CD14-positive monocyte (primary cell): ENCODE measurements at regions not wholly inside any gene's neighbourhood (a gene's known extent, or its start where the extent isn't known, plus 50 kb on each side); places are given as distances from the start of the nearest gene placed in this dataset.

Source experiments
- DNase-seq, 3 donors: peaks; one replicate each; pipeline ENCODE4 v3.0.0-alpha.2; 2011 to 2022
- H2AFZ ChIP-seq: 2 replicates; pipeline ENCODE4 v1.6.0; 2012; ENCODE audit warnings: mild to moderate bottlenecking, low read depth, low read length, inconsistent platforms; ENCODE audit not compliant: insufficient read depth, poor library complexity, severe bottlenecking
- H3K27ac ChIP-seq, 2 donors: 1 replicate in 1 of 2; 2 replicates in 1 of 2; pipeline ENCODE4 v1.5.1; 2012 to 2013; ENCODE audit warnings: low read length in 2 of 2, control low read depth in 1 of 2, inconsistent platforms in 1 of 2, low read depth in 1 of 2, mild to moderate bottlenecking in 1 of 2
- H3K27me3 ChIP-seq, 2 donors: one replicate each; pipeline versions ENCODE4 v1.6.0 to v1.6.1; 2011 to 2013; ENCODE audit warnings: low read length in 2 of 2; ENCODE audit not compliant: control insufficient read depth in 2 of 2, insufficient read depth in 2 of 2
- H3K36me3 ChIP-seq, 2 donors: replicated peaks in 1 of 2; 1 replicate in 1 of 2; 2 replicates in 1 of 2; pipeline versions ENCODE4 v1.5.1 to v1.6.1; 2012 to 2013; ENCODE audit warnings: low read length in 2 of 2, control low read depth in 1 of 2, inconsistent platforms in 1 of 2, mild to moderate bottlenecking in 1 of 2; ENCODE audit not compliant: insufficient read depth in 2 of 2, control insufficient read depth in 1 of 2
- H3K4me1 ChIP-seq, 2 donors: 1 replicate in 1 of 2; 2 replicates in 1 of 2; pipeline versions ENCODE4 v1.5.1 to v1.6.1; 2012 to 2013; ENCODE audit warnings: low read length in 2 of 2, control low read depth in 1 of 2, inconsistent platforms in 1 of 2, mild to moderate bottlenecking in 1 of 2, moderate library complexity in 1 of 2; ENCODE audit not compliant: insufficient read depth in 2 of 2, control insufficient read depth in 1 of 2
- H3K4me2 ChIP-seq: replicated peaks from 2 replicates; pipeline ENCODE3; 2012; ENCODE audit warnings: low read length, moderate library complexity, mild to moderate bottlenecking; ENCODE audit not compliant: poor library complexity, severe bottlenecking; ENCODE audit errors: extremely low read depth
- H3K4me3 ChIP-seq, 3 experiments: fragments of 200-600 bp in 1 of 3; sonication (generic) in 1 of 3; replicated peaks in 1 of 3; 1 replicate in 2 of 3; 2 replicates in 1 of 3; pipeline ENCODE4 v1.5.1; 2011 to 2013; ENCODE audit warnings: low read length in 3 of 3, mild to moderate bottlenecking in 3 of 3, control low read depth in 2 of 3, low read depth in 2 of 3, inconsistent platforms in 1 of 3, moderate library complexity in 1 of 3
- H3K79me2 ChIP-seq: 2 replicates; pipeline ENCODE4 v1.6.0; 2012; ENCODE audit warnings: mild to moderate bottlenecking, control low read depth, inconsistent platforms, low read length, moderate library complexity; ENCODE audit not compliant: insufficient read depth
- H3K9ac ChIP-seq: 2 replicates; pipeline ENCODE4 v1.6.0; 2017; ENCODE audit warnings: low read length, mild to moderate bottlenecking; ENCODE audit not compliant: insufficient read depth, poor library complexity, severe bottlenecking
- H3K9me3 ChIP-seq, 2 donors: replicated peaks in 1 of 2; 1 replicate in 1 of 2; 2 replicates in 1 of 2; pipeline versions ENCODE4 v1.5.1 to v1.6.1; 2012 to 2013; ENCODE audit warnings: low read length in 2 of 2, control low read depth in 1 of 2; ENCODE audit not compliant: control insufficient read depth in 1 of 2, insufficient read depth in 1 of 2
- H4K20me1 ChIP-seq: 2 replicates; pipeline ENCODE4 v1.6.0; 2012; ENCODE audit warnings: mild to moderate bottlenecking, low read length, control low read depth, moderate library complexity; ENCODE audit not compliant: insufficient read depth
- H3K27ac Mint-ChIP-seq, 7 donors: one replicate each; pipeline ENCODE4 v1.8.0; 2020; ENCODE audit warnings: mild to moderate bottlenecking in 7 of 7, mixed read lengths in 7 of 7, moderate library complexity in 6 of 7, inconsistent platforms in 2 of 7
- H3K27me3 Mint-ChIP-seq, 3 donors: one replicate each; pipeline ENCODE4 v1.8.0; 2021 to 2022; ENCODE audit warnings: low read depth in 3 of 3, mild to moderate bottlenecking in 3 of 3, mixed read lengths in 3 of 3, moderate library complexity in 3 of 3, inconsistent platforms in 1 of 3
- H3K36me3 Mint-ChIP-seq, 2 donors: one replicate each; pipeline ENCODE4 v1.8.0; 2020; ENCODE audit warnings: mixed read lengths in 2 of 2, inconsistent platforms in 1 of 2, mild to moderate bottlenecking in 1 of 2
- H3K4me1 Mint-ChIP-seq: one replicate; pipeline ENCODE4 v1.8.0; 2020; ENCODE audit warnings: mild to moderate bottlenecking, mixed read lengths
- H3K4me3 Mint-ChIP-seq, 2 donors: one replicate each; pipeline ENCODE4 v1.8.0; 2020; ENCODE audit warnings: mild to moderate bottlenecking in 2 of 2, mixed read lengths in 2 of 2, moderate library complexity in 1 of 2
- H3K9me3 Mint-ChIP-seq, 7 donors: one replicate each; pipeline ENCODE4 v1.8.0; 2020 to 2022; ENCODE audit warnings: mixed read lengths in 7 of 7, mild to moderate bottlenecking in 6 of 7, moderate library complexity in 6 of 7, inconsistent platforms in 2 of 7
- CTCF ChIP-seq: fragments of 200-600 bp; IDR thresholded peaks from one replicate; pipeline ENCODE4 v1.8.0; 2022; ENCODE audit warnings: antibody characterized with exemption, mild to moderate bottlenecking
- WGBS: methylation state at CpG from one replicate; pipeline ENCODE4 v1.1.5; 2013; ENCODE audit warnings: missing lambda C conversion rate; ENCODE audit not compliant: insufficient coverage; 5-methylcytosine and 5-hydroxymethylcytosine counted together
- intact Hi-C, 2 donors: fragments of 100-400 bp; cut with micrococcal nuclease; formaldehyde crosslinking; loops; one replicate each; pipeline versions ENCODE4 v1.15.0 to v1.15.1; 2023

GRCh38 chr10:90167174-90168064 lies 466.0 kb downstream of the KIF20B start:
- H3K27me3 Mint-ChIP-seq = peaks cover 0 to 2% (median 0%) of the 10 kb centered on the region in 3 donors
- Histone ChIP-seq H2AFZ (no peak overlapping the region), H3K27ac (no peak overlapping the region), H3K4me1 (no peaks in the 10 kb centered on the region), H4K20me1 (no peaks in the 10 kb centered on the region), H3K79me2 (no peaks in the 10 kb centered on the region), H3K27me3 (no peaks in the 10 kb centered on the region), H3K9ac (no peak overlapping the region), H3K36me3 (no peaks in the 10 kb centered on the region), H3K9me3 (no peaks in the 10 kb centered on the region), H3K4me3 (no peak overlapping the region), H3K4me2 (no peak overlapping the region)
- no peak overlapping the region for H3K27ac Mint-ChIP-seq
- intact Hi-C loops = no loop called here
- WGBS = no CpG with 5 or more reads among the region's 1 CpG
- no peak overlapping the region for H3K4me3 Mint-ChIP-seq
- no peak for DNase-seq
- H3K4me1 Mint-ChIP-seq = no peaks in the 10 kb centered on the region
- TF ChIP-seq CTCF = no peak
- H3K9me3 Mint-ChIP-seq = peaks cover 2 to 12% (median 7%) of the 10 kb centered on the region in 7 donors
- H3K36me3 Mint-ChIP-seq = no peaks in the 10 kb centered on the region

GRCh38 chr10:90168244-90168643 lies 466.9 kb downstream of the KIF20B start:
- H3K36me3 Mint-ChIP-seq = no peaks in the 10 kb centered on the region
- peaks cover 0 to 2% (median 0%) of the 10 kb centered on the region in 3 donors for H3K27me3 Mint-ChIP-seq

More at GRCh38 chr10:90168244-90168643, 466.9 kb downstream of the KIF20B start:
- no peaks in the 10 kb centered on the region for H3K4me1 Mint-ChIP-seq
- no peaks in the 10 kb centered on the region for H3K4me1 ChIP-seq
- H3K27me3 ChIP-seq = no peaks in the 10 kb centered on the region
- H3K4me2 ChIP-seq = no peak overlapping the region
- no peak overlapping the region for H3K4me3 Mint-ChIP-seq
- H3K9ac ChIP-seq = no peak overlapping the region
- H3K79me2 ChIP-seq = no peaks in the 10 kb centered on the region
- no peak overlapping the region for H3K27ac Mint-ChIP-seq
- H3K36me3 ChIP-seq = no peaks in the 10 kb centered on the region
- H3K4me3 ChIP-seq = no peak overlapping the region
- no peak overlapping the region for H3K27ac ChIP-seq
- no peaks in the 10 kb centered on the region for H3K9me3 ChIP-seq
- H2AFZ ChIP-seq = no peak overlapping the region
- WGBS = no CpG with 5 or more reads among the region's 7 CpGs
- H4K20me1 ChIP-seq = no peaks in the 10 kb centered on the region
- no peak for TF ChIP-seq CTCF
- peaks cover 2 to 12% (median 7%) of the 10 kb centered on the region in 7 donors for H3K9me3 Mint-ChIP-seq
- intact Hi-C loops = no loop called here
- no peak for DNase-seq
